Testis (tissue), 2 donors: ENCODE measurements at regions not wholly inside any gene's neighbourhood (a gene's known extent, or its start where the extent isn't known, plus 50 kb on each side); places are given as distances from the start of the nearest gene placed in this dataset.

Experiments used
- POLR2A ChIP-seq: fragments of 450-650 bp; IDR thresholded peaks from one replicate; pipeline ENCODE4 v1.6.1; 2017; ENCODE audit warnings: antibody characterized with exemption, mild to moderate bottlenecking, moderate library complexity
- TF ChIP-seq, protein P1 (sequence below), 3 experiments: fragments of 450-650 bp in 2 of 3; fragments of 200-600 bp in 1 of 3; sonication (generic) in 1 of 3; IDR thresholded peaks; one replicate each; pipeline ENCODE4 v1.5.1; 2016 to 2019; ENCODE audit warnings: antibody characterized with exemption in 3 of 3, mild to moderate bottlenecking in 2 of 3, moderate library complexity in 1 of 3

DNA sequence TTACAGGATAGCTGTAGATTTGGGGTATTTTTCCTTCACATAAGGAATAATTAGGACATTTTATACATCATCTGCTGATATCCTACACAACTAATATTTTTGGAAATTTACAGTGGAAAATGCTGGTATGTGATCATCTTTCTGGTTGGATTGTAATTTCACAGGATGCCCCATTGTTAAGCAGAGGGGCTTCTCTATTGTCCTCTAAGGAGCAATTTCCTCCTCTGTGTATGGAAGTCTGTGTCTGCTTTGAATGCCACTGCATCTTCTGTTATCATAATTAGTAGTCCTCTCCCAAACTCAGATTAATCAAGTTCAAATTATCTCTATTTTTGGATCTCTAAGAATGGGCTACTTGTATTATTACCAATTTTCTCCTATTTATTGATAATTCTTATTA is 988.1 kb upstream of the B3GALT2 start:
- TF ChIP-seq, protein P1, sequence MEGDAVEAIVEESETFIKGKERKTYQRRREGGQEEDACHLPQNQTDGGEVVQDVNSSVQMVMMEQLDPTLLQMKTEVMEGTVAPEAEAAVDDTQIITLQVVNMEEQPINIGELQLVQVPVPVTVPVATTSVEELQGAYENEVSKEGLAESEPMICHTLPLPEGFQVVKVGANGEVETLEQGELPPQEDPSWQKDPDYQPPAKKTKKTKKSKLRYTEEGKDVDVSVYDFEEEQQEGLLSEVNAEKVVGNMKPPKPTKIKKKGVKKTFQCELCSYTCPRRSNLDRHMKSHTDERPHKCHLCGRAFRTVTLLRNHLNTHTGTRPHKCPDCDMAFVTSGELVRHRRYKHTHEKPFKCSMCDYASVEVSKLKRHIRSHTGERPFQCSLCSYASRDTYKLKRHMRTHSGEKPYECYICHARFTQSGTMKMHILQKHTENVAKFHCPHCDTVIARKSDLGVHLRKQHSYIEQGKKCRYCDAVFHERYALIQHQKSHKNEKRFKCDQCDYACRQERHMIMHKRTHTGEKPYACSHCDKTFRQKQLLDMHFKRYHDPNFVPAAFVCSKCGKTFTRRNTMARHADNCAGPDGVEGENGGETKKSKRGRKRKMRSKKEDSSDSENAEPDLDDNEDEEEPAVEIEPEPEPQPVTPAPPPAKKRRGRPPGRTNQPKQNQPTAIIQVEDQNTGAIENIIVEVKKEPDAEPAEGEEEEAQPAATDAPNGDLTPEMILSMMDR (IDR thresholded peaks at IDR 0.05) = no peak
- TF ChIP-seq POLR2A = no peak
